Right renal cortex interstitium (tissue), 3 donors: ENCODE measurements at regions not wholly inside any gene's neighbourhood (a gene's known extent, or its start where the extent isn't known, plus 50 kb on each side); places are given as distances from the start of the nearest gene placed in this dataset.
"Not testable (repeated sequence)": the region's sequence is repeated elsewhere in the genome, so short reads cannot be mapped to it uniquely, and the experiment has no call there.

Experiments
- DNase-seq, 3 donors: peaks; one replicate each; pipeline ENCODE4 v3.0.0-alpha.2; 2013; ENCODE audit warnings: low read depth in 3 of 3, low spot score in 2 of 3

- no peak for DNase-seq
These were observed 454.3 kb upstream of the WWC1 start for GRCh38 chr5:167837127-167837526.

GRCh38 chr5:167839065-167839464 lies 452.4 kb upstream of the WWC1 start:
- no peak for DNase-seq

DNA sequence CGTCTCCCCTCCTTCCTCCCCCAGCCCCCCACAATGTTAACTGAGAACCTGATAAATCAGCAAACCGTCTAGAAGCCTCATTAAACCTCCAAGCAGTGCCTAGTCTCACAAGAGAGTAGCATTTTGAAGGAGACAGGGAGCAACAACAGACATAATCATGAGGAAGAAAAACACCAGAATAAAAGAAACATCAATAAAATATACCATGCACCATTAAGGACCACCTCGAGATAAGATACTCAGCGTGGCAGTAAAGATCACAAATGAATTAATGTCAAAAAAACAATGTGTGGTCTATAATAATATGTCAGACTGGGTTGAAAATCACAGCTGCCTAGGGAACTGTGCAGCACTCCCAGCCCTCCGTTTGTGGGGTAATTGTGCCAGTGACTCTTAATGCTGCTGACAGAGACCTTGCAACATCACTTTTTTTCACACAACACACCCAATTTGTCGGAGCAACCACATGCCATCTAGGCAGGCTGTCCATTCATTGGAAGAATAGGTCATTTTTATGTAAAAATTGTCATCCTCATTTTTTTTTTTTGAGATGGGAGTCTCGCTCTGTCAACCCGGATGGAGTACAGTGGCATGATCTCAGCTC lies 450.8 kb upstream of the WWC1 start:
- DNase-seq, result no peak

DNA sequence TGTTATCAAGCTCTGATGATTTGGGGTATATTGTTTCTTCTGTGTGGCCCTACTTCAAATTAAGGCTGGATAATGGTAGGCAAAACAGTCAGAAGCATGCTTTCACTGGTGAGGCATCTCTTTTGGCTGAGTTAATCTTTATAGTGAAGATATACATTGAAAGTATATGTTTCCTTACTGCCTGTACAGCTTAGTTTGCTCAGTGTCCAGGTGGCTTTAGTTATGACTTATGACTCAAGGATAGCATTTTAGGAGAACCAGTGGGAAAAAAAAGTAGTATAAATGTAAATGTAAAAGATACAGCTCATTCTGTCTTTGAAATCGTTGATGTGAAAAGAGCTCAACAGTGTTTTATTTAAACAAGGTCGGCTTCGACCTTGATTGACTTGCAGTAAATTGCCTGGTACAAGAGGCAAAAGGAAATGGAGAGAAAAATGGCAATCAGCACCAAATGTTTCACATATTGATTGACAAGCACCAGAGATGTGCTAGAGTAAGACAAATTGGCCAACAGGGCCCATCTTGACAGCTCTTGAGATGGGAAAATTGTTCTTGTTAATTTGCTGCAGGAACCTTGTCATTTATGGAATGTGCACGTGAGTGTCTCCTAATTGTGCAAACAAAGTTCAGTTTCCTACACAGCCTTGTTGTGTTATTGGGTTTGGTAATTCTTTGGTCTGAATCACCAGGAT lies 447.4 kb upstream of the WWC1 start:
- DNase-seq, result no peak

GRCh38 chr5:167845952-167846351 lies 445.5 kb upstream of the WWC1 start:
- no peak for DNase-seq

GRCh38 chr5:167849874-167850273 lies 441.6 kb upstream of the WWC1 start:
- no peak for DNase-seq

GRCh38 chr5:167850911-167851310 lies 440.5 kb upstream of the WWC1 start:
- DNase-seq, result no peak

- DNase-seq, result no peak
These were observed 440.0 kb upstream of the WWC1 start for GRCh38 chr5:167851416-167851815.

- DNase-seq, result no peak
These were observed 438.9 kb upstream of the WWC1 start for GRCh38 chr5:167852515-167852914.

- no peak for DNase-seq
These were observed 438.0 kb upstream of the WWC1 start for GRCh38 chr5:167853421-167853820.

GRCh38 chr5:167855818-167856217 lies 435.6 kb upstream of the WWC1 start:
- DNase-seq, result no peak

DNA sequence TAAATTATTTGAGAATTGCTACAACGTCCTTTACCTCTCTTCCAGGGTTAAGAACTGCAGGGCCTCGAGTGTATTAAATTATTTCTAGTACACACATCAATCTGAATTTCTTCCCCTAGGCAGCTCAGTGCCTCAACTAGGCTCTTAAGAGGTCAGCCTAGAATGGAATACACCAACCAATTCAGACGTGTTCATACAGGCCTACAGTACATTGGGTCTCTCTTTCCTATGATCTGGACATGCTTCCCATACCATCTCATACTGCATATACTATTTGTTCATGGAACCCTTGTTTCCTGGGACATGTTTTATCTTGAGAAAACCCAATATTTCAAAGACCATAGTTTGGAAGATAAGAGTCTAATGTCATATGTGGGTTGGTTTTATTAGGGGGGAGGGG lies 434.1 kb upstream of the WWC1 start:
- DNase-seq, result no peak

- DNase-seq, result not testable (repeated sequence)
These were observed 433.1 kb upstream of the WWC1 start for GRCh38 chr5:167858186-167858855.

DNA sequence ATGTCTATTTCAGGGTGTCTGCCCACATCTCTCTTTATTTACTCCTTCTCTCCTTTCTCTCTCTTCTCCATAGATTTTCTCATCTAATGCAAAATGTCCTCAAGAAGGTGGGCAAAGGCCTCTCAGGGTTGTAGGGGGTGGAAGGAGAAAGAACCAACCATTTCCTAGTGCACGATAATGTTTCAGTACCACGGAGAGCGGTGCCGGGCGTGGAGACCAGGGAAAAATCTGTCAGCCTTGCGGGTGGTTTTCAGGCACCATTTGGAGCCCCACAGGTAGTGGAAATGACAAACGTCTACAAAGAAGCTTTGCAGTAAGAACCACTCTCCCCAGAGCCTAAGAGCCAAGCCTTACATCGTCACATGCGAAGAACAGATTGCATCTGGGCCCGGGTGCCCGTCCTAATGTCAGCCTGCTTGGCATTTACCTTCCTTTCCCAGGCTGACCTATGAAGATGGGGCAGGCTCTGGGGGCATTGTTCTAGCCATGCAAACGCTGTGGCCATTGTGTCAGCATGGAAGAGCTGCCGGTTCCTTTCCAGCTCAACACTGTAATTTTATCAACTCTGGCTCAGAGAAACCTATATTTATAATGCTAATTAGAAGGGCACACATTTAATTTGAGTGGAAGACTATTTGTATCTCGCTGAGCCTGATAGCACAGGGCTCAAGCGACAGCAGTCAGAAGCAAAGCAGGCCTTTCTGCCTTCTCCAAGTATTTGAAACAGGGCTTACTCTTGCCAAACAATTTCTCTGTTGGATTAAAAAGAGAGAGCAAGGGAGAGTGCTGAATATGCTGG lies 430.1 kb upstream of the WWC1 start:
- DNase-seq, result peak in 1 of 3 donors; percentile 29

- no peak for DNase-seq
These were observed 429.5 kb upstream of the WWC1 start for GRCh38 chr5:167861928-167862426.

- DNase-seq, result no peak
These were observed 427.6 kb upstream of the WWC1 start for GRCh38 chr5:167863883-167864282.

DNA sequence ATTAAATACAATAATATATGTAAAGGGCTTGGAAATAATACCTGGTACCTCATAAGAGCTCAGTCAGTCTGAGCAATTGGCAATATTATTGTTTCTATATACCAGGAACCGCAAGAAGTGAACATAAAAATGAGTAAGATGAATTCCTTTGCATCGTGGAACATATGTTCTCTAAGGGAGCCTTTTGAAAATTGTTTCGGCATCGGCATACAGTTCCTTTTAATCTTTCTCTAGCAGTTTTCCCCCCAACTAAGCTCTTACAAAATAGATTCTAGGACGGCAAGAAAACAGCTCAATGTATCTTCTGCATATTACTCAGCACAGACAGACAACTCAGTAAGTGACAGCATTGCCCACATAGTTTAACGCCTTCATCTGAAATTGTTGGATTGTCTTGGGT lies 426.6 kb upstream of the WWC1 start:
- no peak for DNase-seq

DNA sequence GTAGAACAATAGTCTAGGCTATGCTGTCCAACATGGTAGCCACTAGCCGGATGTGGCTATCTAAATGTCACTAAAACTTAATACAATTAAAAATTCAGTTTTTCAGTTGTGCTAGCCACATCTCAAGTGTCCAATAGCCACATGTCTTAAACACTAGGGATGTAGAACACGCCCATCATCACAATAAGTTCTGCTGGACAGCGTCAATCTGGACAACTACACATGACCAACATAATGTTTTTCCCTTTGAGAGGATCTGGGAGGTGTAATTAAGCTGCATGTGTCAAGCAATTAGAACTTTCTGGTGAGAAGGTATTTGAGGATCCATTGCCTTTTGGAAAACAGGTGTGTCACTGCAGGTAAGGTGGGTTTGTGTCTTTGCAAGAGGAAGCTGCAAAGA lies 424.6 kb upstream of the WWC1 start:
- no peak for DNase-seq

DNA sequence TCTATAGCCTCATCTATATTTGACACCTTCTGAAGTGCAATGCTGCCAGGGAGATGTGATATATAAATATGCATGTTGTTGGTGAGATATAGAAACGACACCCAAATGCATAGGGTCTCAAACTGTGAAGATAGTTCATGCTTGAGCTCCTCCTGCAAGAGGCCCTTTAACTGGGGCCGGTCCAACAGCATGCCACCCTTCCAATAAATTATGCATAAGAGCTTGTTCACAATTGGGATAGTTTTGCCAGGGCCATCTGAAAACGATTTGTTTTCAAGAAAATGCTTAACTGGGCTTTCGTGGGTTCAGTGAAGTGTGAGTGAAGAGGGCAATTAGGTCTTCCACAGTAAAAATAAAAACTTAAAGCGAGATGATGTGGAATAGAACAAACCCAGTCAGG lies 424.2 kb upstream of the WWC1 start:
- DNase-seq, result no peak

- DNase-seq, result no peak
These were observed 422.3 kb upstream of the WWC1 start for GRCh38 chr5:167869125-167869524.

DNA sequence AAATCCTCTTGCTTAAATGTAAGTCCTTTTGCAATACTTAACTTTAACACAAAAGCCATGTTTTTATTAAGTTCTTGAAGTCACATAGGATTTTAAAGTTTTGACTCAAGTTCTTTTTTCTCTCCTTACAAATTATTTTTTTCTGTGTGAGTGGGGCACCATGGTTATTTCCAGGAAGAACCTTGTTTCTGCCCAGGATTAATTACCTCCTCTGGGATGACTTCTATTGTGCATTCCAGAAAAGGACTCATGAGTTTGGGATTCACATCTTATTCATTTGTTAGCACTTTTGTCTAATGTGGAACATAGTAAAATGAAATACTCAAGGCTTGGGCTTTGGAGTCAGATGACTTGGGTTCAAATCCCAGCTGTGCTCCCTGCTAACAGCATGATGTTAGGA lies 421.4 kb upstream of the WWC1 start:
- no peak for DNase-seq
